ENCODE measurements at regions not wholly inside any gene's neighbourhood (a gene's known extent, or its start where the extent isn't known, plus 50 kb on each side); places are given as distances from the start of the nearest gene placed in this dataset.

GRCh38 chr10:93146336-93146735 is 72.6 kb downstream of the CYP26A1 start:
- TF ChIP-seq CTCF (IDR thresholded peaks at IDR 0.05; ENCODE audit: insufficient read depth, low read depth, low read length) (no peak), EZH2 (IDR thresholded peaks at IDR 0.05; ENCODE audit: insufficient read depth, low read length) (no peak)

Data from astrocyte (in vitro differentiated cells and primary cell).